Anterior cingulate cortex (tissue), 58 donors: ENCODE measurements at regions not wholly inside any gene's neighbourhood (a gene's known extent, or its start where the extent isn't known, plus 50 kb on each side); places are given as distances from the start of the nearest gene placed in this dataset.

Experiments
- DNase-seq, 58 donors: peaks; one replicate each; lab custom pipeline; 2025; lab: John Stamatoyannopoulos, UW

- no peak for DNase-seq
Observed at GRCh38 chr10:71042216-71042615, 153.9 kb upstream of the PCBD1 start.

- DNase-seq: no peak
Observed at GRCh38 chr10:71042699-71043098, 154.3 kb upstream of the PCBD1 start.

GRCh38 chr10:71043858-71044257 is 155.5 kb upstream of the PCBD1 start:
- no peak for DNase-seq

GRCh38 chr10:71044720-71045119 is 156.4 kb upstream of the PCBD1 start:
- DNase-seq: no peak

- DNase-seq: peak in 10 of 58 donors; percentile 4 to 23 (median 12)
Observed at GRCh38 chr10:71045204-71045809, 156.9 kb upstream of the PCBD1 start.

GRCh38 chr10:71045936-71046335 is 157.6 kb upstream of the PCBD1 start:
- no peak for DNase-seq

- no peak for DNase-seq
Observed at GRCh38 chr10:71046747-71047146, 158.4 kb upstream of the PCBD1 start.

GRCh38 chr10:71048971-71049615 is 160.7 kb upstream of the PCBD1 start:
- no peak for DNase-seq

GRCh38 chr10:71049994-71050393 is 161.6 kb upstream of the PCBD1 start:
- DNase-seq: no peak

GRCh38 chr10:71052076-71052660 is 160.2 kb upstream of the UNC5B start:
- no peak for DNase-seq

GRCh38 chr10:71052708-71053107 is 159.7 kb upstream of the UNC5B start:
- DNase-seq: no peak

GRCh38 chr10:71053169-71053895 is 159.0 kb upstream of the UNC5B start:
- DNase-seq: no peak

- no peak for DNase-seq
Observed at GRCh38 chr10:71058308-71058707, 154.1 kb upstream of the UNC5B start.

- DNase-seq: peak in 1 of 58 donors; percentile 17
Observed at GRCh38 chr10:71059054-71059818, 153.1 kb upstream of the UNC5B start.

GRCh38 chr10:71059943-71060342 is 152.4 kb upstream of the UNC5B start:
- no peak for DNase-seq

GRCh38 chr10:71060476-71061426 is 151.6 kb upstream of the UNC5B start:
- no peak for DNase-seq

- DNase-seq: no peak
Observed at GRCh38 chr10:71061472-71061871, 150.9 kb upstream of the UNC5B start.

GRCh38 chr10:71062156-71062555 is 150.2 kb upstream of the UNC5B start:
- no peak for DNase-seq

GRCh38 chr10:71063401-71063800 is 149.0 kb upstream of the UNC5B start:
- no peak for DNase-seq
